Stimulated activated CD4-positive, alpha-beta T cell treated with anti-CD3 and anti-CD28 coated beads, Interleukin-1b, Interleukin-23, amount 100 ng/mL, for 1 hour (primary cell): ENCODE measurements at regions not wholly inside any gene's neighbourhood (a gene's known extent, or its start where the extent isn't known, plus 50 kb on each side); places are given as distances from the start of the nearest gene placed in this dataset.

ENCODE experiments used
- DNase-seq, 2 donors: peaks; one replicate each; pipeline ENCODE4 v3.0.0-alpha.2; 2020; ENCODE audit warnings: low read depth in 2 of 2

GRCh38 chr5:2335733-2336515 is 415.6 kb downstream of the IRX2 start:
- DNase-seq, result no peak

GRCh38 chr5:2335125-2335732 is 416.2 kb downstream of the IRX2 start:
- DNase-seq, result no peak

- DNase-seq, result no peak
Measured at GRCh38 chr5:2334719-2335118, 416.8 kb downstream of the IRX2 start.

- no peak for DNase-seq
Measured at GRCh38 chr5:2333291-2333690, 418.2 kb downstream of the IRX2 start.

GRCh38 chr5:2332521-2332920 is 419.0 kb downstream of the IRX2 start:
- no peak for DNase-seq

- DNase-seq, result no peak
Measured at GRCh38 chr5:2330325-2331130, 420.9 kb downstream of the IRX2 start.

- no peak for DNase-seq
Measured at GRCh38 chr5:2329741-2330140, 421.7 kb downstream of the IRX2 start.

- no peak for DNase-seq
Measured at GRCh38 chr5:2326601-2327000, 424.9 kb downstream of the IRX2 start.

- DNase-seq, result no peak
Measured at GRCh38 chr5:2324788-2325187, 426.7 kb downstream of the IRX2 start.

GRCh38 chr5:2320611-2321010 is 430.9 kb downstream of the IRX2 start:
- no peak for DNase-seq

- DNase-seq, result no peak
Measured at GRCh38 chr5:2317540-2317939, 433.9 kb downstream of the IRX2 start.

- no peak for DNase-seq
Measured at GRCh38 chr5:2311851-2312250, 429.1 kb upstream of the IRX4 start.

GRCh38 chr5:2310946-2311345 is 428.2 kb upstream of the IRX4 start:
- no peak for DNase-seq

GRCh38 chr5:2307631-2308030 is 424.9 kb upstream of the IRX4 start:
- no peak for DNase-seq

GRCh38 chr5:2306711-2307110 is 424.0 kb upstream of the IRX4 start:
- DNase-seq, result no peak

- DNase-seq, result no peak
Measured at GRCh38 chr5:2303431-2304100, 420.8 kb upstream of the IRX4 start.

GRCh38 chr5:2302169-2302568 is 419.4 kb upstream of the IRX4 start:
- DNase-seq, result no peak

GRCh38 chr5:2300861-2301574 is 418.3 kb upstream of the IRX4 start:
- no peak for DNase-seq

GRCh38 chr5:2300421-2300820 is 417.7 kb upstream of the IRX4 start:
- no peak for DNase-seq

- no peak for DNase-seq
Measured at GRCh38 chr5:2299388-2300220, 416.9 kb upstream of the IRX4 start.

GRCh38 chr5:2298781-2299180 is 416.1 kb upstream of the IRX4 start:
- no peak for DNase-seq
